IMR-90 (cell line): ENCODE measurements at regions not wholly inside any gene's neighbourhood (a gene's known extent, or its start where the extent isn't known, plus 50 kb on each side); places are given as distances from the start of the nearest gene placed in this dataset.

Experiments
- ATAC-seq: fragments of 200-7000 bp; cut with Tn5 transposase; 2 replicates; pipeline ENCODE4 v1.9.1; 2020; ENCODE audit warnings: low read depth, mild to moderate bottlenecking, moderate library complexity
- BruUV-seq: library from RNA; stranded (reverse); fragments of 400-500 nt; replicated peaks from 2 replicates; lab custom pipeline; 2021; lab: Mats Ljungman, UMichigan
- CTCF ChIA-PET: fragments of 300-600 bp; formaldehyde crosslinking; extraction: SDS; loops from one replicate; lab custom pipeline; 2021; ENCODE audit warnings: antibody characterized with exemption; lab: Yijun Ruan, JAX
- POLR2A ChIA-PET: fragments of 300-600 bp; sonication (Branson Sonifier 250); formaldehyde crosslinking; loops from one replicate; lab custom pipeline; 2022; ENCODE audit warnings: antibody characterized with exemption; ENCODE audit not compliant: unreplicated experiment; lab: Charles Lee
- DNase-seq: peaks from one replicate; pipeline ENCODE4 v3.0.0; 2013
- H2AFZ ChIP-seq: replicated peaks from 2 replicates; pipeline ENCODE3; 2013; ENCODE audit warnings: low read length, mild to moderate bottlenecking; ENCODE audit not compliant: poor library complexity
- H2AK5ac ChIP-seq: 2 replicates; pipeline ENCODE4 v1.6.1; 2013; ENCODE audit warnings: low read depth, low read length, inconsistent platforms
- H2AK9ac ChIP-seq: replicated peaks from 2 replicates; pipeline ENCODE3; 2013; ENCODE audit warnings: mild to moderate bottlenecking, low read depth, low read length, moderate library complexity; ENCODE audit not compliant: poor library complexity
- H2BK120ac ChIP-seq: 2 replicates; pipeline ENCODE4 v1.6.1; 2013; ENCODE audit warnings: low read depth, low read length, inconsistent platforms
- H2BK15ac ChIP-seq: 3 replicates; pipeline ENCODE4 v1.6.1; 2013; ENCODE audit warnings: low read depth, low read length, inconsistent platforms
- H2BK20ac ChIP-seq: 2 replicates; pipeline ENCODE4 v1.6.1; 2013; ENCODE audit warnings: low read depth, mild to moderate bottlenecking, inconsistent platforms, low read length, moderate library complexity
- H2BK5ac ChIP-seq: 2 replicates; pipeline ENCODE4 v1.6.1; 2013; ENCODE audit warnings: mild to moderate bottlenecking, low read depth, low read length, inconsistent platforms; ENCODE audit not compliant: poor library complexity, severe bottlenecking
- H3K14ac ChIP-seq: replicated peaks from 2 replicates; pipeline ENCODE4 v1.6.1; 2013; ENCODE audit warnings: low read depth, low read length, inconsistent platforms
- H3K18ac ChIP-seq: 2 replicates; pipeline ENCODE4 v1.6.1; 2013; ENCODE audit warnings: low read depth, low read length, control low read depth
- H3K23ac ChIP-seq: 2 replicates; pipeline ENCODE4 v1.6.1; 2013; ENCODE audit warnings: low read depth, low read length, inconsistent platforms
- H3K27ac ChIP-seq: 2 replicates; pipeline ENCODE4 v1.5.1; 2013; ENCODE audit warnings: mild to moderate bottlenecking, control low read depth, low read length; ENCODE audit not compliant: insufficient read depth
- H3K27me3 ChIP-seq: 2 replicates; pipeline ENCODE4 v1.6.1; 2013; ENCODE audit warnings: low read length; ENCODE audit not compliant: control insufficient read depth, insufficient read depth
- H3K36me3 ChIP-seq: 2 replicates; pipeline ENCODE4 v1.6.1; 2013; ENCODE audit warnings: low read length, mixed read lengths; ENCODE audit not compliant: control insufficient read depth, insufficient read depth
- H3K4ac ChIP-seq: 2 replicates; pipeline ENCODE4 v1.6.1; 2013; ENCODE audit warnings: low read depth, low read length, inconsistent platforms
- H3K4me1 ChIP-seq: 2 replicates; pipeline ENCODE4 v1.6.1; 2013; ENCODE audit warnings: low read length, mixed read lengths; ENCODE audit not compliant: control insufficient read depth, insufficient read depth
- H3K4me2 ChIP-seq: 2 replicates; pipeline ENCODE4 v1.6.1; 2013; ENCODE audit warnings: low read depth, mild to moderate bottlenecking, control low read depth, low read length, moderate library complexity
- H3K4me3 ChIP-seq: 2 replicates; pipeline ENCODE4 v1.5.1; 2013; ENCODE audit warnings: low read depth, mild to moderate bottlenecking, control low read depth, low read length, moderate library complexity; ENCODE audit not compliant: insufficient read depth
- H3K56ac ChIP-seq: 2 replicates; pipeline ENCODE4 v1.6.1; 2013; ENCODE audit warnings: low read length, inconsistent platforms; ENCODE audit not compliant: insufficient read depth; ENCODE audit errors: extremely low read depth
- H3K79me1 ChIP-seq, 2 experiments: 2 replicates each; pipeline ENCODE4 v1.6.1; 2013; ENCODE audit warnings: low read length in 2 of 2, inconsistent platforms in 1 of 2, low read depth in 1 of 2
- H3K9ac ChIP-seq: 2 replicates; pipeline ENCODE4 v1.6.1; 2013; ENCODE audit warnings: low read depth, low read length, control low read depth
- H3K9me1 ChIP-seq: 2 replicates; pipeline ENCODE4 v1.6.1; 2013; ENCODE audit warnings: low read length, inconsistent platforms; ENCODE audit not compliant: insufficient read depth
- H3K9me3 ChIP-seq: 2 replicates; pipeline ENCODE4 v1.6.1; 2013; ENCODE audit warnings: low read length; ENCODE audit not compliant: control insufficient read depth, insufficient read depth
- H4K20me1 ChIP-seq: 2 replicates; pipeline ENCODE4 v1.6.1; 2013; ENCODE audit warnings: low read length, inconsistent platforms; ENCODE audit not compliant: insufficient read depth
- H4K5ac ChIP-seq: 2 replicates; pipeline ENCODE4 v1.6.1; 2013; ENCODE audit warnings: mild to moderate bottlenecking, low read depth, low read length, control low read depth
- H4K8ac ChIP-seq, 2 experiments: 2 replicates each; pipeline ENCODE4 v1.6.1; 2013; ENCODE audit warnings: low read depth in 2 of 2, low read length in 2 of 2, control low read depth in 1 of 2, inconsistent platforms in 1 of 2
- H4K91ac ChIP-seq: 2 replicates; pipeline ENCODE4 v1.6.1; 2013; ENCODE audit warnings: low read depth, low read length, inconsistent platforms; ENCODE audit not compliant: insufficient read depth
- CHD1 ChIP-seq: IDR thresholded peaks from 2 replicates; pipeline ENCODE4 v1.6.1; 2012; ENCODE audit warnings: low read depth, low read length, improper control_type of control experiment
- FOS ChIP-seq: fragments of 150-350 bp; IDR thresholded peaks from 2 replicates; pipeline ENCODE4 v1.6.1; 2016; ENCODE audit warnings: low read depth, low read length
- POLR2A ChIP-seq: IDR thresholded peaks from 2 replicates; pipeline ENCODE4 v1.6.1; 2012; ENCODE audit warnings: mild to moderate bottlenecking, low read depth, low read length
- RAD21 ChIP-seq: IDR thresholded peaks from 2 replicates; pipeline ENCODE4 v1.6.1; 2012; ENCODE audit warnings: low read length, improper control_type of control experiment
- SMC3 ChIP-seq: fragments of 150-350 bp; IDR thresholded peaks from 2 replicates; pipeline ENCODE4 v1.6.1; 2016; ENCODE audit warnings: low read depth, mild to moderate bottlenecking, antibody characterized with exemption, low read length, moderate library complexity
- WGBS, 2 experiments: methylation state at CpG; one replicate each; pipeline versions ENCODE4 v1.1.5 to v1.1.7; 2013; ENCODE audit warnings: missing lambda C conversion rate in 2 of 2; ENCODE audit not compliant: insufficient read length in 1 of 2; ENCODE audit errors: extremely low coverage in 2 of 2; 5-methylcytosine and 5-hydroxymethylcytosine counted together
- dilution Hi-C: fragments of 300-500 bp; cut with HindIII; formaldehyde crosslinking; loops from one replicate; pipeline ENCODE4 v1.14.3; 2018; ENCODE audit warnings: low sequenced_read_pairs; ENCODE audit not compliant: unreplicated experiment
- in situ Hi-C: fragments of 300-500 bp; cut with MboI; formaldehyde crosslinking; loops from 3 replicates; pipeline ENCODE4 v1.14.3; 2019; ENCODE audit warnings: low sequenced_read_pairs, inconsistent platforms, mixed read lengths
- intact Hi-C: fragments of 100-400 bp; cut with micrococcal nuclease; formaldehyde crosslinking; loops from 2 replicates; pipeline ENCODE4 v1.10.0; 2022

DNA sequence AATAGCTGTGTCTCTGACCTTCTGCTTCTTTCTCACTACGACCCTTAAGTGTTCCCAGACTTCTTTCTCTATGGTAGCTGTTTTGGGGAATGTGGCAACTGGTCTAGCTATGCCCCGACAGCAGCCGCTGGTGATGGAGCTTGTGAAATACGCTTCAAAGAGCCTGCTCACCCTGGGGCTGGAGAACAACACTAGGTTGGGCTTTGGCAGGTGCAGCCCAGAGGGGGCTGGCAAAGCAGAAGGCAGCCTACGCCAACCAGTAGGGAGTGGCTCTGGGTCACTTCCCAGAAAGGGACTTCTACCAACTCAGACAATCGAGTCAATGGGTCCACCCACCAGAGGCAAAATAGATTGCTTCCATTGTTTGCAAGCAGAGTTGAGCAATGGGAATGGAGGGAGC lies 262.8 kb downstream of the LMO4 start:
- H3K18ac ChIP-seq: no peak overlapping the region
- no TSS peak for BruUV-seq
- intact Hi-C loops: no loop called here
- no peak overlapping the region for H2AFZ ChIP-seq
- no peaks in the 10 kb centered on the region for H3K9me3 ChIP-seq
- in situ Hi-C loops: no loop called here
- H3K36me3 ChIP-seq: no peaks in the 10 kb centered on the region
- ATAC-seq (no peak), DNase-seq (no peak)
- H4K5ac ChIP-seq: no peak overlapping the region
- no peak overlapping the region for H2BK5ac ChIP-seq
- peaks cover 6% of the 10 kb centered on the region; the same call in 1 of the 2 replicates for H3K4me1 ChIP-seq
- no peak overlapping the region for H4K8ac ChIP-seq
- dilution Hi-C loops: no loop called here
- peaks cover 2% of the 10 kb centered on the region; the same call in 1 of the 2 replicates for H3K27me3 ChIP-seq
- no peak overlapping the region for H3K23ac ChIP-seq
- CTCF ChIA-PET: no interaction called here
- no peak overlapping the region for H2AK5ac ChIP-seq
- POLR2A ChIA-PET: no interaction called here
- no peak overlapping the region for H4K91ac ChIP-seq
- no peak overlapping the region for H2BK15ac ChIP-seq
- H3K27ac ChIP-seq: no peak overlapping the region
- no peak overlapping the region for H3K4ac ChIP-seq
- no peaks in the 10 kb centered on the region for H3K9me1 ChIP-seq
- H3K4me3 ChIP-seq: no peak overlapping the region
- H3K4me2 ChIP-seq: no peak overlapping the region
- no peak overlapping the region for H2BK120ac ChIP-seq
- no peak overlapping the region for H3K9ac ChIP-seq
- TF ChIP-seq SMC3 (no peak), RAD21 (no peak), CHD1 (no peak), POLR2A (no peak), FOS (no peak)
- no peak overlapping the region for H3K14ac ChIP-seq
- H3K56ac ChIP-seq: no peak overlapping the region
- no peaks in the 10 kb centered on the region for H4K20me1 ChIP-seq
- 67% methylated on average over 3 of the region's 6 CpGs; no CpG with 5 or more reads in 1 of the 2 experiments for WGBS, 2 experiments
- H2AK9ac ChIP-seq: no peak overlapping the region
- no peaks in the 10 kb centered on the region for H3K79me1 ChIP-seq
- H2BK20ac ChIP-seq: no peak overlapping the region
